Effector memory CD8-positive, alpha-beta T cell (primary cell): ENCODE measurements at regions not wholly inside any gene's neighbourhood (a gene's known extent, or its start where the extent isn't known, plus 50 kb on each side); places are given as distances from the start of the nearest gene placed in this dataset.

ENCODE experiments used
- ATAC-seq: fragments of 150-1000 bp; cut with Tn5 transposase; replicated peaks from 2 replicates; pipeline ENCODE4 v1.10.0; 2021; ENCODE audit warnings: mild to moderate bottlenecking, moderate library complexity
- DNase-seq, 3 experiments: peaks; one replicate each; pipeline ENCODE4 v3.0.0; 2021
- H3K27ac Mint-ChIP-seq, 2 donors: one replicate each; pipeline ENCODE4 v1.8.0; 2022; ENCODE audit warnings: mild to moderate bottlenecking in 2 of 2, mixed read lengths in 2 of 2, moderate library complexity in 2 of 2
- H3K27me3 Mint-ChIP-seq, 2 donors: one replicate each; pipeline ENCODE4 v1.8.0; 2022; ENCODE audit warnings: mixed read lengths in 2 of 2
- H3K36me3 Mint-ChIP-seq: one replicate; pipeline ENCODE4 v1.8.0; 2022; ENCODE audit warnings: mild to moderate bottlenecking, moderate library complexity, mixed read lengths; ENCODE audit not compliant: insufficient read depth
- H3K4me1 Mint-ChIP-seq, 2 donors: one replicate each; pipeline ENCODE4 v1.8.0; 2022; ENCODE audit warnings: low read depth in 2 of 2, mixed read lengths in 2 of 2
- H3K4me3 Mint-ChIP-seq, 2 donors: one replicate each; pipeline ENCODE4 v1.8.0; 2022; ENCODE audit warnings: mild to moderate bottlenecking in 2 of 2, mixed read lengths in 2 of 2, moderate library complexity in 2 of 2
- H3K9me3 Mint-ChIP-seq, 2 donors: one replicate each; pipeline ENCODE4 v1.8.0; 2022; ENCODE audit warnings: mixed read lengths in 2 of 2

- DNase-seq, result no peak
- Mint-ChIP-seq H3K27me3 (no peaks in the 10 kb centered on the region), H3K27ac (no peak overlapping the region), H3K4me3 (no peak overlapping the region), H3K9me3 (peaks cover 0 to 4% of the 10 kb centered on the region in 2 donors), H3K36me3 (no peaks in the 10 kb centered on the region), H3K4me1 (no peaks in the 10 kb centered on the region)
- ATAC-seq, result no peak
Measured at GRCh38 chr13:89567025-89567424, 1780.5 kb upstream of the MIR17HG start.

DNA sequence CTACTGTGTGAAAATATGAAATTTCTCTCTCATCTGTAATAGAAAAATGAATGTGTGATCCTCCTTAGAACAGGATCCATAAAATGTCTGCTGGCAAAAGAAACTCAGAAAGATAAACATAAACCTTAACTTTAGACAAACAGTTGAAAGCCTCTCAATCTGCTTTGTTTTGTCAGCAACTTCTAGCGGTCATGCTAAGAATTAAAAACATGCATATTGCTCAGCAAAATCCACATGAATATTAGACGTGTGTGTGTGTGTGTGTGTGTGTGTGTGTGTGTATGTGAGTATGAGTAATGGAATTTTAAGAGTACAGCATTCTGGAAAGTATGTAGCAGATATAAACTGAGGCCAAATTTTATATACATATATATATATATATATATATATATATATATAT is 1779.2 kb upstream of the MIR17HG start:
- no peaks in the 10 kb centered on the region for H3K27me3 Mint-ChIP-seq
- DNase-seq, result no peak

GRCh38 chr13:89568746-89569145 is 1778.7 kb upstream of the MIR17HG start:
- DNase-seq (no peak), ATAC-seq (no peak)
- peaks cover 7 to 9% of the 10 kb centered on the region in 2 donors for H3K9me3 Mint-ChIP-seq
- H3K4me1 Mint-ChIP-seq, result no peaks in the 10 kb centered on the region
- H3K36me3 Mint-ChIP-seq, result no peaks in the 10 kb centered on the region
- H3K27me3 Mint-ChIP-seq, result no peaks in the 10 kb centered on the region
- H3K4me3 Mint-ChIP-seq, result no peak overlapping the region
- no peak overlapping the region for H3K27ac Mint-ChIP-seq

More for the DNA sequence above, 1779.2 kb upstream of the MIR17HG start:
- Mint-ChIP-seq H3K4me1 (no peaks in the 10 kb centered on the region), H3K27ac (no peak overlapping the region), H3K36me3 (no peaks in the 10 kb centered on the region), H3K9me3 (peaks cover 7 to 8% of the 10 kb centered on the region in 2 donors), H3K4me3 (no peak overlapping the region)
- no peak for ATAC-seq

- no peak overlapping the region for H3K4me3 Mint-ChIP-seq
- no peak for ATAC-seq
- peaks cover 8 to 17% of the 10 kb centered on the region in 2 donors for H3K9me3 Mint-ChIP-seq
- H3K36me3 Mint-ChIP-seq, result no peaks in the 10 kb centered on the region
- H3K27ac Mint-ChIP-seq, result no peak overlapping the region
- no peak for DNase-seq
- no peaks in the 10 kb centered on the region for H3K27me3 Mint-ChIP-seq
- H3K4me1 Mint-ChIP-seq, result no peaks in the 10 kb centered on the region
Measured at GRCh38 chr13:89571676-89572075, 1775.8 kb upstream of the MIR17HG start.

GRCh38 chr13:89574077-89574476 is 1773.4 kb upstream of the MIR17HG start:
- Mint-ChIP-seq H3K4me1 (no peaks in the 10 kb centered on the region), H3K27me3 (no peaks in the 10 kb centered on the region), H3K27ac (no peak overlapping the region), H3K36me3 (no peaks in the 10 kb centered on the region), H3K4me3 (no peak overlapping the region), H3K9me3 (peaks cover 11 to 27% of the 10 kb centered on the region in 2 donors)
- ATAC-seq, result no peak
- no peak for DNase-seq

GRCh38 chr13:89577301-89577700 is 1770.2 kb upstream of the MIR17HG start:
- H3K27ac Mint-ChIP-seq, result no peak overlapping the region
- ATAC-seq, result no peak
- H3K27me3 Mint-ChIP-seq, result no peaks in the 10 kb centered on the region

GRCh38 chr13:89584058-89584620 is 1763.3 kb upstream of the MIR17HG start:
- Mint-ChIP-seq H3K27ac (no peak overlapping the region), H3K36me3 (no peaks in the 10 kb centered on the region), H3K4me3 (no peak overlapping the region), H3K27me3 (no peaks in the 10 kb centered on the region), H3K4me1 (no peaks in the 10 kb centered on the region), H3K9me3 (peaks cover 0 to 6% of the 10 kb centered on the region in 2 donors)
- no peak for DNase-seq
- ATAC-seq, result no peak

More at GRCh38 chr13:89577301-89577700, 1770.2 kb upstream of the MIR17HG start:
- no peaks in the 10 kb centered on the region for H3K36me3 Mint-ChIP-seq
- no peaks in the 10 kb centered on the region for H3K4me1 Mint-ChIP-seq
- peaks cover 11 to 27% of the 10 kb centered on the region in 2 donors for H3K9me3 Mint-ChIP-seq
- DNase-seq, result no peak
- no peak overlapping the region for H3K4me3 Mint-ChIP-seq

- H3K27me3 Mint-ChIP-seq, result no peaks in the 10 kb centered on the region
- no peaks in the 10 kb centered on the region for H3K36me3 Mint-ChIP-seq
- H3K27ac Mint-ChIP-seq, result no peak overlapping the region
- H3K4me3 Mint-ChIP-seq, result no peak overlapping the region
- peaks cover 0 to 4% of the 10 kb centered on the region in 2 donors for H3K9me3 Mint-ChIP-seq
- DNase-seq (no peak), ATAC-seq (no peak)
- no peaks in the 10 kb centered on the region for H3K4me1 Mint-ChIP-seq
Measured at GRCh38 chr13:89602655-89603054, 1744.8 kb upstream of the MIR17HG start.

GRCh38 chr13:89603187-89603586 is 1744.3 kb upstream of the MIR17HG start:
- no peaks in the 10 kb centered on the region for H3K27me3 Mint-ChIP-seq
- H3K4me1 Mint-ChIP-seq, result no peaks in the 10 kb centered on the region
- H3K36me3 Mint-ChIP-seq, result no peaks in the 10 kb centered on the region
- ATAC-seq (no peak), DNase-seq (no peak)
- no peak overlapping the region for H3K4me3 Mint-ChIP-seq
- H3K27ac Mint-ChIP-seq, result no peak overlapping the region
- H3K9me3 Mint-ChIP-seq, result peaks cover 0 to 4% of the 10 kb centered on the region in 2 donors

DNA sequence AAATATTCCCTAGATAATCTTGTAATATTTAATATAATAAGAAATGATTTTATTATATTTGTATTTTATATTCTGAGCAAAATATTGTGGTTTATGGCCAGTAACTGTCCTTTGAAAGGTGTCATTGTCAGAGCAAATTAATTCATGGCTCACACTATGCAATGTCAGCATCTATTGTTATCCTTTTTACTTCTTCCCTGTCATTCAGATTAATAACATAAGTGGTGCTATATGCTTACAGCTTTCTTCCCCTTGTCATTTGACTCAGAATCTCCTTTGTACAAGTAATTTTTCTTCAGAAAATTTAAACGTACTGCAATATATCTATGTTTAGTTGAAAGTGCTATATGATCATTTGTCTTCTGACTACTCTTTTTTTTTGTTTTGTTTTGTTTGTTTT is 1738.2 kb upstream of the MIR17HG start:
- H3K27me3 Mint-ChIP-seq, result no peaks in the 10 kb centered on the region
- no peak overlapping the region for H3K4me3 Mint-ChIP-seq
- ATAC-seq (no peak), DNase-seq (no peak)
- H3K36me3 Mint-ChIP-seq, result no peaks in the 10 kb centered on the region
- no peak overlapping the region for H3K27ac Mint-ChIP-seq
- H3K4me1 Mint-ChIP-seq, result no peaks in the 10 kb centered on the region
- peaks cover 7 to 11% of the 10 kb centered on the region in 2 donors for H3K9me3 Mint-ChIP-seq

DNA sequence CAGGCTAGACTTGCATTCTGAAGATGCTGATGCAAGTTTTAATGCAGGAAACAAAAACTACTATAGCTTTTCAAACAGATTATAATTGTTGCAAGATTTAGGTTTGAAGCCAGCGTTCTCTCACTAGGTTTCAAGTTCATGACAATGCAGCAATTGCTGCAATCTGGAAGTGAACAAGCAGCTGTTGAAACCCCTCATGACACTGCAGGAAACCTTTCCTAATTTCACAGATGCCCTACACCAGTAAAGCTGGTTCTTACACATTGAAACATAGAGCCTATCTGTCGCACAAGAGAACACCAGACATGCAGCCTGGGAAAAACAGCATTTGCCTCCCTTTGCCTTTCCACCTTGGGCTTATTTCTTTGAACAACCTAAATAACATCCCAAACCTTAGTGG is 1737.2 kb upstream of the MIR17HG start:
- no peak overlapping the region for H3K27ac Mint-ChIP-seq
- H3K4me3 Mint-ChIP-seq, result no peak overlapping the region
- H3K36me3 Mint-ChIP-seq, result no peaks in the 10 kb centered on the region
- ATAC-seq (no peak), DNase-seq (no peak)
- no peaks in the 10 kb centered on the region for H3K4me1 Mint-ChIP-seq
- no peaks in the 10 kb centered on the region for H3K27me3 Mint-ChIP-seq
- H3K9me3 Mint-ChIP-seq, result peaks cover 7 to 11% of the 10 kb centered on the region in 2 donors

DNA sequence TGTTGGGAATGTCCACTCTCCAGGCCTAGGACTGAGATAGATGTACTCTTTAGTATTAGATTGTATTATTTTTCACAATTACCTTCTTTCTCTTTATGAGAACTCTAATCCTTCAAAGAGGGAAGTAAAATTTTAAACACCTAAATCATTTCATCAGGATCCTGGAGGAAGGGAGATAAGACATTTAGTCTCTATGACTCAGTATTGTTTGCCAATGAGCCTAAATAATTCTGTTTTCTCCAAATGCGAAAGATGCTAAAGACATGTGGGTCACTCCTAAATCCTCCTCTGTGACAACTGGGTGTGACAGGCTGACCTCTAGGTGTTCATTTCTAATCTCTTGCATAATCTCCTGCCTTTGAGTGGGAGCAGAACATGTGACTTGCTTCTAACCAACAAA is 1736.6 kb upstream of the MIR17HG start:
- Mint-ChIP-seq H3K27me3 (no peaks in the 10 kb centered on the region), H3K4me1 (no peaks in the 10 kb centered on the region), H3K27ac (no peak overlapping the region), H3K9me3 (peaks cover 7 to 11% of the 10 kb centered on the region in 2 donors), H3K4me3 (no peak overlapping the region), H3K36me3 (no peaks in the 10 kb centered on the region)
- no peak for ATAC-seq
- DNase-seq, result no peak

DNA sequence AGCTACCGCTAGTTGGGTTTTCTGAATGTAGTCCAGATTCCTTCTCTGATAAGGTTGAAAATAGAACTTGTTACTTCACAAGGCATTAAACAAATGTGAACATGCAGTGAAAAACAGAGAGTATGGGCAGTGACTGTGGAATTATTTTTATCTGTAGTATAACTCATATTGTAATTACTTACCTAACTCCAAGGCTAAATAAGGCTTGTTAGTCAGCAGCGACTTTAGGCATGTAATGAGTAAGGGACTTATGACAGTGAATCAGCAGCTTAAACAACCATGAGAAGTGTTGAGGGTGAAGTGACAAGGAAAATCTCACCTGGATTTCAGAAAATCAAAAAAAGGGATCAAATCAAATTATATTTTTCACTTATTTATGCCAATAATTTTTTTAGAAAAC is 1719.5 kb upstream of the MIR17HG start:
- H3K36me3 Mint-ChIP-seq, result no peaks in the 10 kb centered on the region
- H3K4me3 Mint-ChIP-seq, result no peak overlapping the region
- H3K4me1 Mint-ChIP-seq, result no peaks in the 10 kb centered on the region
- H3K27me3 Mint-ChIP-seq, result no peaks in the 10 kb centered on the region
- no peak for ATAC-seq
- no peak overlapping the region for H3K27ac Mint-ChIP-seq
- H3K9me3 Mint-ChIP-seq, result peaks cover 7% of the 10 kb centered on the region in 2 donors
- no peak for DNase-seq

DNA sequence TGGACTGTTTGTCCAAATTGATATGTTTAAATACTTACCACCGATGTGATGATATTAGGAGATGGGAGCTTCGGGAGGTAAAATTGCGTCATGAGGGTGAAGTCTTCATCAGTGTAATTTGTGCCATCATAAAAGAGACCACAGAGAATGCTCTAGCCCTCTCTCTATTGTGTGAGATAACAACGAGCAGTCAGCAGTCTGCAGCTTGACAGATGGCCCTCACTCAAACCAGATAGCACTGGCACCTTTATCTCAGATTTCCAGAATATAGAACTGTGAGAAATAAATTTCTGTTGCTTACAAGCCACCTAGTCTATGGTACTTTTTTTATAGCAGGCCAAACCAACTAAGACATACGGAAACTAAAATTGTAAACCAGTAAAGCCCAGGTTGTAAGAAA is 1718.9 kb upstream of the MIR17HG start:
- Mint-ChIP-seq H3K4me1 (no peaks in the 10 kb centered on the region), H3K9me3 (peaks cover 8 to 10% of the 10 kb centered on the region in 2 donors), H3K27ac (no peak overlapping the region), H3K4me3 (no peak overlapping the region), H3K27me3 (no peaks in the 10 kb centered on the region), H3K36me3 (no peaks in the 10 kb centered on the region)
- ATAC-seq (no peak), DNase-seq (no peak)

DNA sequence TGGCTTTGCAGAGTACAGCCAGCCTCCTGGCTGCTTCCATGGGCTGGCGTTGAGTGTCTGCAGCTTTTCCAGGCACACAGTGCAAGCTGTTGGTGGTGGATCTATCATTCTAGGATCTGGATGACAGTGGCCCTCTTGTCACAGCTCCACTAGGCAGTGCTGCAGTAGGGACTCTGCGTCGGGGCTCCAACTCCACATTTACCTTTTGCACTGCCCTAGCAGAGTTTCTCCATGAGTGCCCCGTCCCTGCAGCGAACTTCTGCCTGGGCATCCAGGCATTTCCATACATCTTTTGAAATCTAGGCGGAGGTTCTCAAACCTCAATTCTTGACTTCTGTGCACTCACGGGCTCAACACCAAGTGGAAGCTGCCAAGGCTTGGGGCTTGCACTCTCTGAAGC is 1697.3 kb upstream of the MIR17HG start:
- no peak for DNase-seq
- no peaks in the 10 kb centered on the region for H3K36me3 Mint-ChIP-seq
- H3K4me1 Mint-ChIP-seq, result no peaks in the 10 kb centered on the region
- no peaks in the 10 kb centered on the region for H3K27me3 Mint-ChIP-seq
- no peak overlapping the region for H3K4me3 Mint-ChIP-seq
- no peak overlapping the region for H3K27ac Mint-ChIP-seq
- peaks cover 7 to 8% of the 10 kb centered on the region in 2 donors for H3K9me3 Mint-ChIP-seq
- no peak for ATAC-seq
